ENCODE measurements at regions not wholly inside any gene's neighbourhood (a gene's known extent, or its start where the extent isn't known, plus 50 kb on each side); places are given as distances from the start of the nearest gene placed in this dataset.

DNA sequence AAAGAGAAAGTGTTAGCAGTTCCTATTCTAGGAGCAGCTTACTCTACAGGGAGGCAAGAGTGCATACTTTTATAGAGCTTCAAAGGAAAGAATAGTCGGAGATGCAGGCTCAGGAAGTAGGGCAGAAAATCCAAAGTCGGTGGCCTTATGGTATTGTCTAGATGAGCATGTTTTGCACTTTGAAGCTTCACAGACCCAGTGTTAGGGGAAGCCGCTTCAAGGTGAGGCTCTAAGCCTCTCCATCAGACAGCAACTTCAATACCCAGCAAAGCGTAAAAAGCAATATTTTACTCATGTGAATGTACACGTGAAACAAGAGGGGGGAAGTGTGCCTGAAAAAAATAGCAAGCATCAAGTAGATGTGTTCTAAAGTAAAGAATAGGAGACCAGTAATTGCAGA is 125.6 kb upstream of the RASGRP1 start:
- Mint-ChIP-seq H3K9me3 (no peaks in the 10 kb centered on the region), H3K36me3 (ENCODE audit: low read depth) (no peaks in the 10 kb centered on the region), H3K27me3 (no peaks in the 10 kb centered on the region), H3K4me1 (ENCODE audit: low read depth) (peaks cover 74% of the 10 kb centered on the region), H3K27ac (peak overlapping the region; percentile 89), H3K4me3 (peak overlapping the region; percentile 58)
- Histone ChIP-seq H3K27ac (ENCODE audit: low read depth in 1 of 2, low read length in 2 of 2) (peak overlapping the region; percentile 14 to 33), H3K4me3 (ENCODE audit: low read length) (no peak overlapping the region), H3K36me3 (ENCODE audit: insufficient read depth, low read length) (no peaks in the 10 kb centered on the region), H3K9me3 (ENCODE audit: control insufficient read depth in 1 of 2, insufficient read depth in 1 of 2, low read length in 2 of 2) (no peaks in the 10 kb centered on the region), H3K27me3 (ENCODE audit: control insufficient read depth in 1 of 2, insufficient read depth in 2 of 2, low read length in 2 of 2) (no peaks in the 10 kb centered on the region), H3K4me1 (ENCODE audit: insufficient read depth, low read length) (peaks cover 72% of the 10 kb centered on the region)
- TF ChIP-seq, protein P1, sequence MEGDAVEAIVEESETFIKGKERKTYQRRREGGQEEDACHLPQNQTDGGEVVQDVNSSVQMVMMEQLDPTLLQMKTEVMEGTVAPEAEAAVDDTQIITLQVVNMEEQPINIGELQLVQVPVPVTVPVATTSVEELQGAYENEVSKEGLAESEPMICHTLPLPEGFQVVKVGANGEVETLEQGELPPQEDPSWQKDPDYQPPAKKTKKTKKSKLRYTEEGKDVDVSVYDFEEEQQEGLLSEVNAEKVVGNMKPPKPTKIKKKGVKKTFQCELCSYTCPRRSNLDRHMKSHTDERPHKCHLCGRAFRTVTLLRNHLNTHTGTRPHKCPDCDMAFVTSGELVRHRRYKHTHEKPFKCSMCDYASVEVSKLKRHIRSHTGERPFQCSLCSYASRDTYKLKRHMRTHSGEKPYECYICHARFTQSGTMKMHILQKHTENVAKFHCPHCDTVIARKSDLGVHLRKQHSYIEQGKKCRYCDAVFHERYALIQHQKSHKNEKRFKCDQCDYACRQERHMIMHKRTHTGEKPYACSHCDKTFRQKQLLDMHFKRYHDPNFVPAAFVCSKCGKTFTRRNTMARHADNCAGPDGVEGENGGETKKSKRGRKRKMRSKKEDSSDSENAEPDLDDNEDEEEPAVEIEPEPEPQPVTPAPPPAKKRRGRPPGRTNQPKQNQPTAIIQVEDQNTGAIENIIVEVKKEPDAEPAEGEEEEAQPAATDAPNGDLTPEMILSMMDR (IDR thresholded peaks at IDR 0.05) = no peak
- intact Hi-C loops (cut with DNase I, micrococcal nuclease) = loop anchor here (1.0 to 2.0 kb wide), 3 partner anchors 127 to 215 kb away; no protein-coding TSS in a partner anchor
- DNase-seq (peak in 4 of 14 experiments; percentile 20 to 50 (median 43)), ATAC-seq (ENCODE audit: poor library complexity) (peak; percentile 27)
- ChIA-PET POLR2A (interaction anchor here (0.9 to 11.2 kb wide), 21 partner anchors 9 to 249 kb away, joined by 3 to 379 read pairs (median 4); partner anchors contain the start of genes FAM98B and RASGRP1), CTCF (interaction anchor here (0.6 to 11.2 kb wide), 56 partner anchors 8 to 250 kb away, joined by 3 to 247 read pairs (median 6); partner anchors contain the start of genes FAM98B and RASGRP1)

DNA sequence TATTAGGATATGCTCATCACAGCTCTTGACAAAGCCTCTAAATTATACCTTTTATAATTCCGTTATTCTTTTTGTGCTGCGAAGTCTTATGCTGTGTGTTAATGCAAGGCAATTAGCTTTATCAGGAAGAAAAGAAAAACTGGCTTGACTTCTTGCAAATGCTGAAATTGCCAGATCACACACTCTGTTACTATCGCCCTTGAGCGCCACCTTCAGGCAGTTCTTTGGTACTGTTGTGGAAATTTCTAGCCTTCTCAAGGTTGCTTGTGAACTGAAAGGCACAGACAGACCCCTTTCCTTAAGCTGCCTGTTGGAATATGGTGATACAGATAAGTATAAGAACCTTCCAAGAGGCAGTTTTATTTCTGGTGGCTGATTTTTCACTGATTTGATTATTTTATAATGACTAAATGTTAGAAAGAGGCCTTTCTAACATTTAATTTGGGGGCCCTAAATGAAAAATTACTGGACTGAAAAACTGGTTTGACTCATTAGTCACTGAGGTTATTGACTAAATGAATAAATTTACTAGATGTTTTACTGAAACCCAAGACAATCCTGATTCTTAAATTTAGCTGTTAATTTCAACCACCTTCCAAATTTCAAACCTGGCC is 126.2 kb upstream of the RASGRP1 start:
- H3K4me3 ChIP-seq (ENCODE audit: low read length) = no peak overlapping the region
- H3K9me3 ChIP-seq (ENCODE audit: control insufficient read depth in 1 of 2, insufficient read depth in 1 of 2, low read length in 2 of 2) = no peaks in the 10 kb centered on the region
- Mint-ChIP-seq H3K27me3 (no peaks in the 10 kb centered on the region), H3K4me3 (peak overlapping the region; percentile 36), H3K27ac (peak overlapping the region; percentile 89), H3K9me3 (no peaks in the 10 kb centered on the region), H3K4me1 (ENCODE audit: low read depth) (peaks cover 74% of the 10 kb centered on the region), H3K36me3 (ENCODE audit: low read depth) (no peaks in the 10 kb centered on the region)
- H3K36me3 ChIP-seq (ENCODE audit: insufficient read depth, low read length) = no peaks in the 10 kb centered on the region
- ATAC-seq (ENCODE audit: poor library complexity) (peak; percentile 34), DNase-seq (peak; percentile 71 to 93 (median 80))
- intact Hi-C loops (cut with DNase I, micrococcal nuclease) = loop anchor here (1.0 to 2.0 kb wide), 3 partner anchors 128 to 216 kb away; no protein-coding TSS in a partner anchor
- H3K27ac ChIP-seq (ENCODE audit: low read depth in 1 of 2, low read length in 2 of 2) = peak overlapping the region in 1 of 2 donors; percentile 33
- ChIA-PET POLR2A (interaction anchor here (0.6 to 11.2 kb wide), 22 partner anchors 8 to 250 kb away, joined by 3 to 379 read pairs (median 4); partner anchors contain the start of genes FAM98B and RASGRP1), CTCF (interaction anchor here (0.6 to 11.2 kb wide), 59 partner anchors 8 to 251 kb away, joined by 3 to 247 read pairs (median 5); partner anchors contain the start of genes FAM98B and RASGRP1)
- H3K27me3 ChIP-seq (ENCODE audit: control insufficient read depth in 1 of 2, insufficient read depth in 2 of 2, low read length in 2 of 2) = no peaks in the 10 kb centered on the region
- H3K4me1 ChIP-seq (ENCODE audit: insufficient read depth, low read length) = peaks cover 72% of the 10 kb centered on the region
- TF ChIP-seq, protein P1 (IDR thresholded peaks at IDR 0.05) = peak; percentile 95

DNA sequence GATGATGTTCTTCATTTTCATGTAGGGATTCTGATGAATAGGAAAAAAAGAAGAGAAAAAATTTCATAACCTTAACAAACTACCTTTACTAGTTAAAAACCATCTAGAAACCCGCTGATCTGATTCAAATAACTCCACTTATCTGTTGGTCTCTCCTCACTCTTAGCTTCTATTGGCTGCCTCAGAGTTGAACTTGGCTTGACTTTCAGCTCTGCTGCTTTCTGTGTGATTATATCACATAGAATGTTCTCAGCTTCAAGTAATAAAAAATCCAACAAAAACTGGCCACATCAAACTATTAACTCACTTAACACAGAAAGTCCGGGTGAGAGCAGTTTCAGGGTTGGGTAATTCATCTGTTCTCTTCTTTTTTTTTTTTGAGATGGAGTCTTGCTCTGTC is 126.8 kb upstream of the RASGRP1 start:
- ChIA-PET POLR2A (interaction anchor here (0.6 to 11.2 kb wide), 12 partner anchors 8 to 250 kb away, joined by 3 to 379 read pairs (median 5); partner anchors contain the start of gene RASGRP1), CTCF (interaction anchor here (0.6 to 11.2 kb wide), 44 partner anchors 8 to 252 kb away, joined by 3 to 247 read pairs (median 6); partner anchors contain the start of genes FAM98B and RASGRP1)
- no peaks in the 10 kb centered on the region for H3K9me3 Mint-ChIP-seq
- H3K9me3 ChIP-seq (ENCODE audit: control insufficient read depth in 1 of 2, insufficient read depth in 1 of 2, low read length in 2 of 2) = no peaks in the 10 kb centered on the region
- intact Hi-C loops (cut with DNase I, micrococcal nuclease) = loop anchor here in 1 of 2 experiments (2.0 kb wide), 1 partner anchor 217 kb away; no protein-coding TSS in a partner anchor
- ATAC-seq (ENCODE audit: poor library complexity) = no peak
- no peaks in the 10 kb centered on the region for H3K36me3 Mint-ChIP-seq (ENCODE audit: low read depth)
- no peak overlapping the region for H3K27ac ChIP-seq (ENCODE audit: low read depth in 1 of 2, low read length in 2 of 2)
- TF ChIP-seq, protein P1 (IDR thresholded peaks at IDR 0.05) = no peak
- H3K4me1 Mint-ChIP-seq (ENCODE audit: low read depth) = peaks cover 74% of the 10 kb centered on the region
- H3K27ac Mint-ChIP-seq = peak overlapping the region; percentile 89
- H3K36me3 ChIP-seq (ENCODE audit: insufficient read depth, low read length) = no peaks in the 10 kb centered on the region
- H3K4me3 ChIP-seq (ENCODE audit: low read length) = no peak overlapping the region
- H3K4me1 ChIP-seq (ENCODE audit: insufficient read depth, low read length) = peaks cover 72% of the 10 kb centered on the region
- no peaks in the 10 kb centered on the region for H3K27me3 ChIP-seq (ENCODE audit: control insufficient read depth in 1 of 2, insufficient read depth in 2 of 2, low read length in 2 of 2)
- no peak for DNase-seq
- H3K4me3 Mint-ChIP-seq = no peak overlapping the region
- H3K27me3 Mint-ChIP-seq = no peaks in the 10 kb centered on the region

Measured in CD4-positive, alpha-beta T cell (primary cell).